ENCODE measurements at regions not wholly inside any gene's neighbourhood (a gene's known extent, or its start where the extent isn't known, plus 50 kb on each side); places are given as distances from the start of the nearest gene placed in this dataset.

DNA sequence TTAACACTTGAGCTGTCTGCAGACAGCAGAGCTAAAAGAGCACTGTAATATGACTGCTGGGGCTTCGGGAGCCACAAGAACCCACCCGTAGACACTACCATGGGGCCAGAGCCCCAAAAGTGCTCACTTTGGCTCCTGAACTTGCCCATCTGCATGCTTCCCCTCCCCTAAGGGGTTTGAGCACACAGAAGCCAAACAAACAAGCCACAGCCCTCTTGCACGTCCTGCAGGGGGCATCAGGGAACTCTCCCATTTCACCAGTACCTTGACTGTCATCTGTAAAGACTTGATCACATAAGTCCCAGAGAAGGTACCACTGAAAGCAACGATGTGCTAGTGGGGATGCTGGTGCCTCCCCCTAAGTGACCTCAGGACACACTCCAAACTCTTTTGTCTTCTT lies 681.8 kb downstream of the SEMA5A start:
- Histone ChIP-seq H3K79me2 (ENCODE audit: insufficient read depth, low read length) (no peaks in the 10 kb centered on the region), H2AFZ (ENCODE audit: low read length) (no peak overlapping the region), H3K4me1 (ENCODE audit: insufficient read depth, low read length, severe bottlenecking) (no peaks in the 10 kb centered on the region), H3K36me3 (ENCODE audit: insufficient read depth, low read length) (no peaks in the 10 kb centered on the region), H3K4me2 (ENCODE audit: low read length) (no peak overlapping the region), H3F3A (ENCODE audit: insufficient read depth, low read length) (no peaks in the 10 kb centered on the region), H3K9me3 (ENCODE audit: low read length) (no peaks in the 10 kb centered on the region), H3K27ac (ENCODE audit: low read depth, low read length, poor library complexity, severe bottlenecking) (no peak overlapping the region), H3K9me2 (ENCODE audit: low read depth, low read length) (no peaks in the 10 kb centered on the region), H3K9ac (ENCODE audit: low read length) (no peak overlapping the region), H4K20me1 (ENCODE audit: insufficient read depth, low read length) (no peaks in the 10 kb centered on the region), H3K4me3 (ENCODE audit: low read depth, low read length, poor library complexity, severe bottlenecking) (no peak overlapping the region), H3K27me3 (ENCODE audit: insufficient read depth, low read length) (no peaks in the 10 kb centered on the region)
- no peak for TF ChIP-seq EZH2 (IDR thresholded peaks at IDR 0.05; ENCODE audit: borderline replicate concordance, low read length)
- TF ChIP-seq, protein P1, sequence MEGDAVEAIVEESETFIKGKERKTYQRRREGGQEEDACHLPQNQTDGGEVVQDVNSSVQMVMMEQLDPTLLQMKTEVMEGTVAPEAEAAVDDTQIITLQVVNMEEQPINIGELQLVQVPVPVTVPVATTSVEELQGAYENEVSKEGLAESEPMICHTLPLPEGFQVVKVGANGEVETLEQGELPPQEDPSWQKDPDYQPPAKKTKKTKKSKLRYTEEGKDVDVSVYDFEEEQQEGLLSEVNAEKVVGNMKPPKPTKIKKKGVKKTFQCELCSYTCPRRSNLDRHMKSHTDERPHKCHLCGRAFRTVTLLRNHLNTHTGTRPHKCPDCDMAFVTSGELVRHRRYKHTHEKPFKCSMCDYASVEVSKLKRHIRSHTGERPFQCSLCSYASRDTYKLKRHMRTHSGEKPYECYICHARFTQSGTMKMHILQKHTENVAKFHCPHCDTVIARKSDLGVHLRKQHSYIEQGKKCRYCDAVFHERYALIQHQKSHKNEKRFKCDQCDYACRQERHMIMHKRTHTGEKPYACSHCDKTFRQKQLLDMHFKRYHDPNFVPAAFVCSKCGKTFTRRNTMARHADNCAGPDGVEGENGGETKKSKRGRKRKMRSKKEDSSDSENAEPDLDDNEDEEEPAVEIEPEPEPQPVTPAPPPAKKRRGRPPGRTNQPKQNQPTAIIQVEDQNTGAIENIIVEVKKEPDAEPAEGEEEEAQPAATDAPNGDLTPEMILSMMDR (IDR thresholded peaks at IDR 0.05; ENCODE audit: low read length), result peak; percentile 44; the same call in 1 of the 2 replicates

DNA sequence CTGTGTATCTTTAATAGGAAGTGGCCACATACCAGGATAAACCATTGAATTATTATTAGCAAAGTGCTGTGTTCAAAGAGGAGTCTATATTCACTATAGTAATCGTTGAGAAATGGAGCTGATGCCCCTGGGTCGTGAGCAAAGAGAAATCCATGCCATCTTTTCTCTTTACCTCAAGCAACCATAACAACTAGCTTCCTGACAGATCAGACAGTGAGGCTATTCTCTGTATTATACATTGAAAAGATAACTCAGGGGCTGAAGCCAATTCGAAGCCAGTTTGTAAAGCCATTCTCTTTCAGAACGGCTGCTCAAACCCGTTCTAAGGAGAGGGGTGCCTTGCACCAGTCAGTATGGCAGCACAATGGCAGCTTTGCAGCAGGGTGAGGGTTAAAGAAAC lies 680.6 kb downstream of the SEMA5A start:
- Histone ChIP-seq H2AFZ (ENCODE audit: low read length) (no peak overlapping the region), H3K27me3 (ENCODE audit: insufficient read depth, low read length) (no peaks in the 10 kb centered on the region), H3K9me2 (ENCODE audit: low read depth, low read length) (no peaks in the 10 kb centered on the region), H3K9me3 (ENCODE audit: low read length) (no peaks in the 10 kb centered on the region), H3K4me1 (ENCODE audit: insufficient read depth, low read length, severe bottlenecking) (no peaks in the 10 kb centered on the region), H3K79me2 (ENCODE audit: insufficient read depth, low read length) (no peaks in the 10 kb centered on the region), H3K4me2 (ENCODE audit: low read length) (no peak overlapping the region), H3K27ac (ENCODE audit: low read depth, low read length, poor library complexity, severe bottlenecking) (no peak overlapping the region), H4K20me1 (ENCODE audit: insufficient read depth, low read length) (no peaks in the 10 kb centered on the region), H3K9ac (ENCODE audit: low read length) (no peak overlapping the region), H3K36me3 (ENCODE audit: insufficient read depth, low read length) (no peaks in the 10 kb centered on the region), H3F3A (ENCODE audit: insufficient read depth, low read length) (no peaks in the 10 kb centered on the region), H3K4me3 (ENCODE audit: low read depth, low read length, poor library complexity, severe bottlenecking) (no peak overlapping the region)
- no peak for TF ChIP-seq EZH2 (IDR thresholded peaks at IDR 0.05; ENCODE audit: borderline replicate concordance, low read length)
- TF ChIP-seq, protein P1 (IDR thresholded peaks at IDR 0.05; ENCODE audit: low read length), result no peak

DNA sequence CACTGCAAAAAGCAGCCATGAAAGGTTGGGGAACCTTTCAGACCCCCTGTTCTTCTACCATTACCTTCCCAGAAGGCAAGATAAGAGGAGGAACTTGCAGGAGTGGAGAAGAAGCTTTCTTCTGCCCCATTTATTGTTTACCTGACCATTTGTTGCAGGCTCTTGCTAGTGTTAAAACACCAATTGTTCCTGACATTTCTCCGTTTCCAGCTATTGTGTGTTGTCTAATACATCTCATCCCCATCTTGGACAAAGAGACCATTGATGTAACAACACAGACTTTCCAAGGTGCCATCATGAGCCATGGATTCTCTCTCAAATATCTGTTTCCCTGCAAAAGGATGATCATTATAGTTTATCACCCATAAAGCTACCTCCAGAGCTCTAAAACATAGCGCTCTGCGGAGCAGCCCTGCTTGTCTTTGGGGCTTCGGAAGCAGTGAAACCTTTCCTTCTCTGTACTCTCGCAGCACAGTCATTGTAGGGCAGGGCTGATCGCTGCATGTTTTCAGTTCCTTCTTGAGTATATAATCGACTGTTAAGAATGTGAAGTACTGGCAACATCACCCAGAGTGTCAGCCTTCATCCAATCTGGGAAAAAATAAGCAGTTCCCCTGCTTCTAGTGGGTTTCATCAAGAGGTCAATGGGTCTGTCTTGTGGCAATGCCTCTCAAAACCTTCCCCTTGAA lies 680.0 kb downstream of the SEMA5A start:
- Histone ChIP-seq H3K4me1 (ENCODE audit: insufficient read depth, low read length, severe bottlenecking) (no peaks in the 10 kb centered on the region), H3K9me2 (ENCODE audit: low read depth, low read length) (no peaks in the 10 kb centered on the region), H3K4me2 (ENCODE audit: low read length) (no peak overlapping the region), H3K27ac (ENCODE audit: low read depth, low read length, poor library complexity, severe bottlenecking) (no peak overlapping the region), H3K36me3 (ENCODE audit: insufficient read depth, low read length) (no peaks in the 10 kb centered on the region), H3F3A (ENCODE audit: insufficient read depth, low read length) (no peaks in the 10 kb centered on the region), H3K4me3 (ENCODE audit: low read depth, low read length, poor library complexity, severe bottlenecking) (no peak overlapping the region), H3K27me3 (ENCODE audit: insufficient read depth, low read length) (no peaks in the 10 kb centered on the region), H4K20me1 (ENCODE audit: insufficient read depth, low read length) (no peaks in the 10 kb centered on the region), H3K9ac (ENCODE audit: low read length) (no peak overlapping the region), H3K9me3 (ENCODE audit: low read length) (no peaks in the 10 kb centered on the region), H2AFZ (ENCODE audit: low read length) (no peak overlapping the region), H3K79me2 (ENCODE audit: insufficient read depth, low read length) (no peaks in the 10 kb centered on the region)
- TF ChIP-seq, protein P1 (IDR thresholded peaks at IDR 0.05; ENCODE audit: low read length), result no peak
- TF ChIP-seq EZH2 (IDR thresholded peaks at IDR 0.05; ENCODE audit: borderline replicate concordance, low read length), result no peak

Data from OCI-LY1 (cell line).